ENCODE measurements at regions not wholly inside any gene's neighbourhood (a gene's known extent, or its start where the extent isn't known, plus 50 kb on each side); places are given as distances from the start of the nearest gene placed in this dataset.

- Histone ChIP-seq H3K4me2 (no peak overlapping the region), H3K27ac (no peak overlapping the region), H3K9me3 (ENCODE audit: low read depth) (no peaks in the 10 kb centered on the region), H4K20me1 (ENCODE audit: insufficient read depth, poor library complexity, severe bottlenecking) (no peaks in the 10 kb centered on the region), H3K4me3 (no peak overlapping the region), H3K79me2 (no peaks in the 10 kb centered on the region), H3K4me1 (ENCODE audit: insufficient read depth) (no peaks in the 10 kb centered on the region), H3K36me3 (replicated peaks; ENCODE audit: insufficient read depth, low read depth) (no peaks in the 10 kb centered on the region), H3K9me2 (replicated peaks; ENCODE audit: insufficient read depth) (no peaks in the 10 kb centered on the region), H2AFZ (no peak overlapping the region), H3K27me3 (no peaks in the 10 kb centered on the region)
- DNase-seq (ENCODE audit: low spot score): no peak
- 61% methylated on average over 4 of the region's 4 CpGs for WGBS (ENCODE audit: low lambda C conversion rate, missing lambda C conversion rate)
- no peak for TF ChIP-seq EZH2phosphoT487 (IDR thresholded peaks at IDR 0.05; ENCODE audit: low read depth, severe bottlenecking, unreplicated experiment)
- no peak for TF ChIP-seq EZH2 (IDR thresholded peaks at IDR 0.05; ENCODE audit: borderline replicate concordance)
- TF ChIP-seq CTCF (IDR thresholded peaks at IDR 0.05; ENCODE audit: poor library complexity): no peak
These were observed 523.8 kb upstream of the TNP1 start for GRCh38 chr2:217383620-217384019.

GRCh38 chr2:217382794-217383193 is 522.9 kb upstream of the TNP1 start:
- no peaks in the 10 kb centered on the region for H3K4me1 ChIP-seq (ENCODE audit: insufficient read depth)
- H3K27ac ChIP-seq: no peak overlapping the region
- no peaks in the 10 kb centered on the region for H3K9me2 ChIP-seq (replicated peaks; ENCODE audit: insufficient read depth)
- no peaks in the 10 kb centered on the region for H3K9me3 ChIP-seq (ENCODE audit: low read depth)
- no peak overlapping the region for H3K4me2 ChIP-seq
- H3K36me3 ChIP-seq (replicated peaks; ENCODE audit: insufficient read depth, low read depth): no peaks in the 10 kb centered on the region
- 75% methylated on average over 5 of the region's 5 CpGs for WGBS (ENCODE audit: low lambda C conversion rate, missing lambda C conversion rate)
- no peaks in the 10 kb centered on the region for H3K79me2 ChIP-seq
- H3K27me3 ChIP-seq: no peaks in the 10 kb centered on the region
- H2AFZ ChIP-seq: no peak overlapping the region
- TF ChIP-seq EZH2 (IDR thresholded peaks at IDR 0.05; ENCODE audit: borderline replicate concordance): no peak
- no peak for TF ChIP-seq EZH2phosphoT487 (IDR thresholded peaks at IDR 0.05; ENCODE audit: low read depth, severe bottlenecking, unreplicated experiment)
- TF ChIP-seq CTCF (IDR thresholded peaks at IDR 0.05; ENCODE audit: poor library complexity): no peak
- H4K20me1 ChIP-seq (ENCODE audit: insufficient read depth, poor library complexity, severe bottlenecking): no peaks in the 10 kb centered on the region
- H3K4me3 ChIP-seq: no peak overlapping the region
- no peak for DNase-seq (ENCODE audit: low spot score)

- Histone ChIP-seq H3K4me3 (no peak overlapping the region), H4K20me1 (ENCODE audit: insufficient read depth, poor library complexity, severe bottlenecking) (no peaks in the 10 kb centered on the region), H3K36me3 (replicated peaks; ENCODE audit: insufficient read depth, low read depth) (no peaks in the 10 kb centered on the region), H3K9me2 (replicated peaks; ENCODE audit: insufficient read depth) (no peaks in the 10 kb centered on the region), H2AFZ (no peak overlapping the region), H3K4me2 (no peak overlapping the region), H3K27me3 (no peaks in the 10 kb centered on the region), H3K27ac (no peak overlapping the region), H3K79me2 (no peaks in the 10 kb centered on the region), H3K4me1 (ENCODE audit: insufficient read depth) (no peaks in the 10 kb centered on the region), H3K9me3 (ENCODE audit: low read depth) (no peaks in the 10 kb centered on the region)
- no peak for DNase-seq (ENCODE audit: low spot score)
- WGBS (ENCODE audit: low lambda C conversion rate, missing lambda C conversion rate): 98% methylated on average over 6 of the region's 6 CpGs
- no peak for TF ChIP-seq CTCF (IDR thresholded peaks at IDR 0.05; ENCODE audit: poor library complexity)
- TF ChIP-seq EZH2 (IDR thresholded peaks at IDR 0.05; ENCODE audit: borderline replicate concordance): no peak
- no peak for TF ChIP-seq EZH2phosphoT487 (IDR thresholded peaks at IDR 0.05; ENCODE audit: low read depth, severe bottlenecking, unreplicated experiment)
These were observed 519.9 kb upstream of the TNP1 start for GRCh38 chr2:217379807-217380206.

- Histone ChIP-seq H3K27ac (no peak overlapping the region), H2AFZ (no peak overlapping the region), H3K4me2 (no peak overlapping the region), H3K9me3 (ENCODE audit: low read depth) (no peaks in the 10 kb centered on the region), H3K4me1 (ENCODE audit: insufficient read depth) (peaks cover under 1% of the 10 kb centered on the region), H3K79me2 (no peaks in the 10 kb centered on the region), H4K20me1 (ENCODE audit: insufficient read depth, poor library complexity, severe bottlenecking) (no peaks in the 10 kb centered on the region), H3K4me3 (no peak overlapping the region), H3K36me3 (replicated peaks; ENCODE audit: insufficient read depth, low read depth) (no peaks in the 10 kb centered on the region), H3K9me2 (replicated peaks; ENCODE audit: insufficient read depth) (no peaks in the 10 kb centered on the region), H3K27me3 (no peaks in the 10 kb centered on the region)
- DNase-seq (ENCODE audit: low spot score): no peak
- WGBS (ENCODE audit: low lambda C conversion rate, missing lambda C conversion rate): 66% methylated on average over 2 of the region's 2 CpGs
- TF ChIP-seq CTCF (IDR thresholded peaks at IDR 0.05; ENCODE audit: poor library complexity): no peak
- TF ChIP-seq EZH2phosphoT487 (IDR thresholded peaks at IDR 0.05; ENCODE audit: low read depth, severe bottlenecking, unreplicated experiment): no peak
- TF ChIP-seq EZH2 (IDR thresholded peaks at IDR 0.05; ENCODE audit: borderline replicate concordance): no peak
These were observed 512.9 kb upstream of the TNP1 start for GRCh38 chr2:217372794-217373193.
